Adrenal gland (tissue), 9 donors: ENCODE measurements at regions not wholly inside any gene's neighbourhood (a gene's known extent, or its start where the extent isn't known, plus 50 kb on each side); places are given as distances from the start of the nearest gene placed in this dataset.

Source experiments
- DNase-seq, 7 donors: peaks; one replicate each; pipeline ENCODE4 v3.0.0-alpha.2; 2019 to 2020
- H3K27ac ChIP-seq, 5 donors: fragments of 200-600 bp; sonication (generic) in 4 of 5; 1 replicate in 3 of 5; 2 replicates in 2 of 5; pipeline versions ENCODE4 v1.5.1 to v1.8.0; 2016 to 2020; ENCODE audit warnings: mild to moderate bottlenecking in 1 of 5
- H3K27me3 ChIP-seq: fragments of 200-600 bp; 2 replicates; pipeline ENCODE4 v1.8.0; 2021
- H3K36me3 ChIP-seq, 2 donors: fragments of 200-600 bp; replicated peaks in 1 of 2; 1 replicate in 1 of 2; 2 replicates in 1 of 2; pipeline versions ENCODE4 v1.5.1 to v1.8.0; 2018 to 2022
- H3K4me1 ChIP-seq, 2 donors: fragments of 200-600 bp; replicated peaks in 1 of 2; 1 replicate in 1 of 2; 2 replicates in 1 of 2; pipeline versions ENCODE4 v1.5.1 to v1.8.0; 2018 to 2021
- H3K4me3 ChIP-seq, 4 donors: fragments of 200-600 bp; sonication (generic) in 3 of 4; one replicate each; pipeline ENCODE4 v1.5.1; 2016 to 2018
- H3K9me3 ChIP-seq, 3 donors: fragments of 200-600 bp; sonication (generic) in 1 of 3; replicated peaks in 1 of 3; 1 replicate in 2 of 3; 2 replicates in 1 of 3; pipeline versions ENCODE4 v1.5.1 to v1.8.0; 2016 to 2021
- CTCF ChIP-seq, 6 experiments: fragments of 450-650 bp in 4 of 6; fragments of 200-600 bp in 2 of 6; sonication (generic) in 1 of 6; IDR thresholded peaks; 1 replicate in 5 of 6; 2 replicates in 1 of 6; pipeline versions ENCODE4 v1.5.1 to v1.8.0; 2016 to 2021; ENCODE audit warnings: antibody characterized with exemption in 6 of 6, mild to moderate bottlenecking in 2 of 6, moderate library complexity in 1 of 6
- POLR2A ChIP-seq, 2 donors: fragments of 450-650 bp; IDR thresholded peaks; one replicate each; pipeline ENCODE4 v1.6.1; 2017; ENCODE audit warnings: antibody characterized with exemption in 2 of 2, mild to moderate bottlenecking in 2 of 2, moderate library complexity in 1 of 2
- WGBS, 4 donors: extraction: QIAGEN DNeasy Blood & Tissue Kit in 2 of 4; methylation state at CpG; one replicate each; pipeline versions ENCODE4 v1.1.5 to v1.1.7; 2013 to 2017; 5-methylcytosine and 5-hydroxymethylcytosine counted together
- intact Hi-C, 2 donors: fragments of 100-400 bp; cut with DNase I; formaldehyde crosslinking; loops; one replicate each; pipeline versions ENCODE4 v1.14.1 to v1.15.0; 2022 to 2023
- donor health status: healthy with polysubstance abuse.
- donor health status: Bipolar disorder and iron deficiency.
- donor health status: DM: yes; HTN: yes; CAD: no.
- donor health status: DM: no; HTN: no; CAD: no.
- donor health status: DM: no; HTN: no; CAD: no.

- TF ChIP-seq CTCF (IDR thresholded peaks at IDR 0.05) (no peak), POLR2A (IDR thresholded peaks at IDR 0.05) (no peak)
- no peaks in the 10 kb centered on the region for H3K27me3 ChIP-seq
- no peak overlapping the region for H3K4me3 ChIP-seq
- intact Hi-C loops = no loop called here
- H3K4me1 ChIP-seq = no peaks in the 10 kb centered on the region
- H3K9me3 ChIP-seq = no peaks in the 10 kb centered on the region
- no peak for DNase-seq
- H3K36me3 ChIP-seq = no peaks in the 10 kb centered on the region
- H3K27ac ChIP-seq = no peak overlapping the region
- 48 to 68% (median 60%) methylated on average over 7 of the region's 7 CpGs for WGBS, 4 donors
Measured at GRCh38 chr16:16867973-16868372, 489.0 kb downstream of the NPIPA7 start.

DNA sequence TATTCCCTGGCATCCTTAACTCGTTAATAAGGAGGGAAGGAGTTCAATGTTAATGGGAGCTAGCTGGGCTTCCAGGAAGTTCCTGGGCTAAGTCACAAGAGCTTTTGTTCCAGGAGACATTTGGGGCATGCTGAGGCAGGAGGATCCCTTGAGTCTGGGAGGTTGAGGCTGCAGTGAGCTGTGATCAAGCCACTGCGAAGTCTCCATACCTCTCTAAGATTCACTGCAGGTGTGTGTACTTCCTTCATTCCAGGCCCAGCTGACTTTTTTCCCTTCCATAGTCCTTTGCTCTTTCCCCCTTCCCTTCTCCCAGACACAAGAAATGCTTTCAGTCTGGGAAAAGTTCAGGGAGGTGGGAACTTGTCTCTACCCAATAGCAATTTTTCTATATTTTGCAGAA lies 489.8 kb downstream of the NPIPA7 start:
- intact Hi-C loops = no loop called here
- WGBS, 4 donors = 64 to 78% (median 75%) methylated on average over 2 of the region's 2 CpGs

DNA sequence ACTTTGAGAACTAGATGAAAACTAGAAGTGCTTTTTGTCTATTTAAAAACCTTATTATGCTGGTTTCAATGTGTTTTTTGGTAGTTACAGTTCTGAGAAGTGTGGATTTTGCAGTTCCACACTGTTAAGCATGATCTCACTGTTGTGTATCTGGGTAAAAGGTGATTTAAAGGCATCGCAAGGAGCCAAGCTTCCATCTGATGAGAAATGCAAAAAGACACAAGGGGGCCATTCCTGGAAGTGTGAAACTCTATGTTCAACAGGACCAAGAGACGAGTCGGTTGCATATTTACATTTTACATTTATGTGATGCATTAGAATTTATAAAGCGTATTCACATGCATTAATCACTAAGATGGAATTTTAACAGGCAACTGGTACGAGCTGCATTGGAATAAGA lies 490.8 kb downstream of the NPIPA7 start:
- H3K36me3 ChIP-seq = no peaks in the 10 kb centered on the region
- TF ChIP-seq CTCF (IDR thresholded peaks at IDR 0.05) = no peak
- TF ChIP-seq POLR2A (IDR thresholded peaks at IDR 0.05) = no peak
- H3K9me3 ChIP-seq = no peaks in the 10 kb centered on the region
- no peak for DNase-seq
- no peak overlapping the region for H3K4me3 ChIP-seq
- intact Hi-C loops = no loop called here
- 70 to 80% (median 74%) methylated on average over 5 of the region's 5 CpGs for WGBS, 4 donors
- no peak overlapping the region for H3K27ac ChIP-seq
- no peaks in the 10 kb centered on the region for H3K27me3 ChIP-seq
- H3K4me1 ChIP-seq = no peaks in the 10 kb centered on the region

More for the DNA sequence above, 489.8 kb downstream of the NPIPA7 start:
- Histone ChIP-seq H3K27ac (no peak overlapping the region), H3K36me3 (no peaks in the 10 kb centered on the region), H3K4me3 (no peak overlapping the region), H3K4me1 (no peaks in the 10 kb centered on the region), H3K9me3 (no peaks in the 10 kb centered on the region), H3K27me3 (no peaks in the 10 kb centered on the region)
- no peak for TF ChIP-seq POLR2A (IDR thresholded peaks at IDR 0.05)
- DNase-seq = no peak

DNA sequence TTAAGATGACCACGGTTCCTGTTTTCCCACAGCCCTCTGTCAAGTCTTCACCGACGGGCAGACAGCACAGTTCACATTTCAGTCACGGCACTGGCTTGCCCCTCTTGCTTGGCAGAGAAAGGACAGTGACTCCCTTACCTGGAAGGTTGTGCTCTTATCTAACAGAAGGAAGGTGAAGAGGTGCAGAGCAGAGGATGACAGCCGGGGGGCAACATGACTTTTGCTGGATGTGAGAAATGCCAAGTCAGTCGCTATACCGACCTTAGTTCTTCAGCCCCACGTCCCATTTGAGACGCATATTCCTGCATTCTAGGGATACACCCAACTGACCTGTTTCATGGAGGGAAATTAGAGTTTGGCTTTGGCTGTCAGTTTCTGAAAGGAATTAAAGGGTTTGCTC lies 492.3 kb downstream of the NPIPA7 start:
- Histone ChIP-seq H3K27me3 (no peaks in the 10 kb centered on the region), H3K4me1 (no peaks in the 10 kb centered on the region), H3K36me3 (no peaks in the 10 kb centered on the region), H3K4me3 (no peak overlapping the region), H3K27ac (no peak overlapping the region), H3K9me3 (no peaks in the 10 kb centered on the region)
- intact Hi-C loops = no loop called here
- 61 to 66% (median 63%) methylated on average over 9 of the region's 9 CpGs for WGBS, 4 donors
- no peak for DNase-seq
- no peak for TF ChIP-seq CTCF (IDR thresholded peaks at IDR 0.05)
- no peak for TF ChIP-seq POLR2A (IDR thresholded peaks at IDR 0.05)

DNA sequence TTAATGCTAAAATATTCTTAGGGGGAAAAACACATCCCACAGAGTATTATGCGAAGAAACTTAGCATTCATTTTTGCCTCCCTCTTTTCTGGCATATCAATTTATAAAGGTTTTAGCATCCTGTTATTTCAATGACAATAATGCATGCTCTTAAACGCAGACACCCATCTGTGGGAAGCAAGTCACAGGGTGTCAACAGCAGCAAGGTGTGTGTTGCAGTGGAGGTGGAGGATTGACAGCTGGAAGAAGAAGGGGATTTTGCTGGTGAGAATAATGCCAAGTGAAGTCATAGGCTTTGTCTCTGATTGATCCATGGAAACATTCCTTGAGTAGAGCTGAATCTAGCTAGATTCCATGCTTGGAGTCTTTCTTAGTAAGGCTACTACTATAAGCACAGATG lies 498.1 kb downstream of the NPIPA7 start:
- H3K27me3 ChIP-seq = no peaks in the 10 kb centered on the region
- DNase-seq = no peak
- no peak overlapping the region for H3K27ac ChIP-seq
- TF ChIP-seq POLR2A (IDR thresholded peaks at IDR 0.05) = no peak
- no peak for TF ChIP-seq CTCF (IDR thresholded peaks at IDR 0.05)
- intact Hi-C loops = no loop called here
- H3K4me1 ChIP-seq = no peaks in the 10 kb centered on the region
- no peaks in the 10 kb centered on the region for H3K9me3 ChIP-seq
- 84 to 92% (median 88%) methylated on average over 2 of the region's 2 CpGs for WGBS, 4 donors
- no peak overlapping the region for H3K4me3 ChIP-seq
- no peaks in the 10 kb centered on the region for H3K36me3 ChIP-seq
